Activated B cell treated with CpG ODN at 0.5 μM for 24 hours (primary cell): ENCODE measurements at regions not wholly inside any gene's neighbourhood (a gene's known extent, or its start where the extent isn't known, plus 50 kb on each side); places are given as distances from the start of the nearest gene placed in this dataset.

Experiments
- ATAC-seq: fragments of 200-7000 bp; cut with Tn5 transposase; one replicate; pipeline ENCODE4 v1.10.0; 2021; ENCODE audit warnings: low read depth, mild to moderate bottlenecking, moderate library complexity
- CTCF ChIA-PET: fragments of 350-600 bp; sonication (Branson Sonifier 250); formaldehyde crosslinking; loops from one replicate; lab custom pipeline; 2021; ENCODE audit warnings: antibody characterized with exemption; lab: Charles Lee
- POLR2A ChIA-PET: fragments of 350-600 bp; sonication (Branson Sonifier 250); formaldehyde crosslinking; loops from one replicate; lab custom pipeline; 2021; ENCODE audit warnings: antibody characterized with exemption; lab: Charles Lee
- DNase-seq: peaks from one replicate; pipeline ENCODE4 v3.0.0; 2022
- H3K27ac Mint-ChIP-seq: one replicate; pipeline ENCODE4 v1.8.0; 2020; ENCODE audit warnings: mixed read lengths
- H3K27me3 Mint-ChIP-seq: one replicate; pipeline ENCODE4 v1.8.0; 2021; ENCODE audit warnings: mixed read lengths
- H3K36me3 Mint-ChIP-seq: one replicate; pipeline ENCODE4 v1.8.0; 2021; ENCODE audit warnings: low read depth, mixed read lengths
- H3K4me1 Mint-ChIP-seq: one replicate; pipeline ENCODE4 v1.8.0; 2021; ENCODE audit warnings: mixed read lengths
- H3K4me3 Mint-ChIP-seq: one replicate; pipeline ENCODE4 v1.8.0; 2020; ENCODE audit warnings: mild to moderate bottlenecking, mixed read lengths
- H3K9me3 Mint-ChIP-seq: one replicate; pipeline ENCODE4 v1.8.0; 2020; ENCODE audit warnings: mixed read lengths
- CTCF ChIP-seq: fragments of 200-600 bp; IDR thresholded peaks from one replicate; pipeline ENCODE4 v1.8.0; 2022; ENCODE audit warnings: antibody characterized with exemption, mild to moderate bottlenecking
- intact Hi-C: fragments of 100-400 bp; cut with micrococcal nuclease; formaldehyde crosslinking; loops from one replicate; pipeline ENCODE4 v1.15.1; 2024

- H3K27ac Mint-ChIP-seq: no peak overlapping the region
- TF ChIP-seq CTCF: no peak
- no peaks in the 10 kb centered on the region for H3K4me1 Mint-ChIP-seq
- ChIA-PET POLR2A (no interaction called here), CTCF (no interaction called here)
- intact Hi-C loops: no loop called here
- ATAC-seq (no peak), DNase-seq (no peak)
- peaks cover 16% of the 10 kb centered on the region for H3K9me3 Mint-ChIP-seq
- H3K36me3 Mint-ChIP-seq: no peaks in the 10 kb centered on the region
- no peaks in the 10 kb centered on the region for H3K27me3 Mint-ChIP-seq
- H3K4me3 Mint-ChIP-seq: no peak overlapping the region
Observed at GRCh38 chr5:113770648-113771047, 257.2 kb downstream of the YTHDC2 start.

GRCh38 chr5:113771483-113771882 is 258.0 kb downstream of the YTHDC2 start:
- H3K27ac Mint-ChIP-seq: no peak overlapping the region
- ATAC-seq: no peak
- H3K4me1 Mint-ChIP-seq: no peaks in the 10 kb centered on the region
- DNase-seq: no peak
- intact Hi-C loops: no loop called here
- POLR2A ChIA-PET: no interaction called here
- peaks cover 11% of the 10 kb centered on the region for H3K9me3 Mint-ChIP-seq
- no peaks in the 10 kb centered on the region for H3K36me3 Mint-ChIP-seq
- CTCF ChIA-PET: no interaction called here
- no peak overlapping the region for H3K4me3 Mint-ChIP-seq
- H3K27me3 Mint-ChIP-seq: no peaks in the 10 kb centered on the region
- no peak for TF ChIP-seq CTCF

DNA sequence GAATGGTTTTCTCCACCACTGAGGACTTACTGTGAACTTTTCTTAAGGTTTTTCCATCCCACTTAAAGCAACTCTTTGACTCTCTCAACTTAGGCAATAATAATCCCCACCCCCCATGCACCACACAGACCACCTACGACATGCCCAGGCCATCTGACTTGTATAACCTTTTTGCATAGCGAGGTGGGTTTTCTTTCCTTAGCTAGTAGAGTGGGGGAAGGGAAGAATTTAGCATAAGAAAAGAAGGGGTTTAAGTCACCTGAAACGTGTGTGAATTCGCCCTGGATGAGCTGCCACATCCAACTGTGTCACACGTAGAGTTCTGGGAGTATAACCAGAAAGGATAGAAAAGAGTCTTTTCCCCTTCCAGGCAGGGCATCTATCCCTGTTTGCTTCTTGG is 262.7 kb downstream of the YTHDC2 start:
- no peak for TF ChIP-seq CTCF
- no peak overlapping the region for H3K27ac Mint-ChIP-seq
- ChIA-PET POLR2A (no interaction called here), CTCF (no interaction called here)
- no peak for ATAC-seq
- no peaks in the 10 kb centered on the region for H3K4me1 Mint-ChIP-seq
- no peak for DNase-seq
- no peaks in the 10 kb centered on the region for H3K36me3 Mint-ChIP-seq
- H3K9me3 Mint-ChIP-seq: no peaks in the 10 kb centered on the region
- no peak overlapping the region for H3K4me3 Mint-ChIP-seq
- H3K27me3 Mint-ChIP-seq: no peaks in the 10 kb centered on the region
- intact Hi-C loops: no loop called here

- H3K27me3 Mint-ChIP-seq: no peaks in the 10 kb centered on the region
- no peak overlapping the region for H3K4me3 Mint-ChIP-seq
- intact Hi-C loops: no loop called here
- no peak for DNase-seq
- no peaks in the 10 kb centered on the region for H3K36me3 Mint-ChIP-seq
- no peaks in the 10 kb centered on the region for H3K4me1 Mint-ChIP-seq
- ChIA-PET CTCF (no interaction called here), POLR2A (no interaction called here)
- no peak for TF ChIP-seq CTCF
- no peak overlapping the region for H3K27ac Mint-ChIP-seq
- no peak for ATAC-seq
- no peaks in the 10 kb centered on the region for H3K9me3 Mint-ChIP-seq
Observed at GRCh38 chr5:113776832-113777525, 263.5 kb downstream of the YTHDC2 start.

- Mint-ChIP-seq H3K27ac (no peak overlapping the region), H3K4me1 (no peaks in the 10 kb centered on the region), H3K27me3 (no peaks in the 10 kb centered on the region), H3K9me3 (no peaks in the 10 kb centered on the region), H3K36me3 (no peaks in the 10 kb centered on the region), H3K4me3 (no peak overlapping the region)
- no peak for DNase-seq
- no peak for ATAC-seq
- ChIA-PET CTCF (no interaction called here), POLR2A (no interaction called here)
- intact Hi-C loops: no loop called here
- no peak for TF ChIP-seq CTCF
Observed at GRCh38 chr5:113778147-113778546, 264.7 kb downstream of the YTHDC2 start.
